K562 (cell line): ENCODE measurements at regions not wholly inside any gene's neighbourhood (a gene's known extent, or its start where the extent isn't known, plus 50 kb on each side); places are given as distances from the start of the nearest gene placed in this dataset.

Experiments used
- ATAC-seq: fragments of 200-7000 bp; cut with Tn5 transposase; 3 replicates; pipeline ENCODE4 v1.9.1; 2020; ENCODE audit warnings: moderate library complexity
- BruUV-seq: library from RNA; stranded (reverse); fragments of 400-500 nt; replicated peaks from 2 replicates; lab custom pipeline; 2021; lab: Mats Ljungman, UMichigan
- CTCF ChIA-PET: fragments of 300-600 bp; formaldehyde crosslinking; extraction: SDS; loops from one replicate; lab custom pipeline; 2021; ENCODE audit warnings: low intra/inter-chr PET ratio; lab: Yijun Ruan, JAX
- POLR2A ChIA-PET: fragments of 300-600, 350-650 bp; sonication (Branson Sonifier 250); formaldehyde crosslinking; extraction: SDS; loops from one replicate; lab custom pipeline; 2021; ENCODE audit warnings: antibody characterized with exemption, inconsistent platforms; lab: Yijun Ruan, JAX
- DNase-seq, 4 experiments: peaks; one replicate each; pipeline versions ENCODE4 v3.0.0 to v3.0.0-alpha.2; 2011 to 2018; ENCODE audit warnings: low spot score in 3 of 4, mixed read lengths in 3 of 4; ENCODE audit errors: extremely low read depth in 1 of 4
- FAIRE-seq: peaks from 2 replicates; lab custom pipeline; 2011; peaks lifted over from hg19 to GRCh38; lab: Jason Lieb, UNC
- H2AFZ ChIP-seq: 2 replicates; pipeline ENCODE4 v1.6.0; 2011; ENCODE audit warnings: low read depth, low read length, control low read depth, inconsistent platforms
- H3K27ac ChIP-seq: fragments of 200-600 bp; 3 replicates; pipeline ENCODE4 v1.8.0; 2011; ENCODE audit warnings: low read depth, mild to moderate bottlenecking, control low read depth, inconsistent platforms, low read length, moderate library complexity, mixed read lengths; ENCODE audit errors: extremely low read depth
- H3K27me3 ChIP-seq, 2 experiments: fragments of 300-600 bp in 1 of 2; 2 replicates in 1 of 2; 3 replicates in 1 of 2; pipeline versions ENCODE4 v1.6.0 to v1.8.0; 2011; ENCODE audit warnings: inconsistent platforms in 2 of 2, low read length in 2 of 2, mild to moderate bottlenecking in 1 of 2, mixed read lengths in 1 of 2, moderate library complexity in 1 of 2; ENCODE audit not compliant: control insufficient read depth in 2 of 2, insufficient read depth in 2 of 2
- H3K36me3 ChIP-seq: fragments of 300-600 bp; 3 replicates; pipeline ENCODE4 v1.8.0; 2011; ENCODE audit warnings: mild to moderate bottlenecking, low read length, inconsistent platforms; ENCODE audit not compliant: control insufficient read depth, insufficient read depth
- H3K4me1 ChIP-seq, 2 experiments: fragments of 200-600 bp in 1 of 2; replicated peaks in 1 of 2; 2 replicates in 1 of 2; 3 replicates in 1 of 2; pipeline versions ENCODE4 v1.5.1 to v1.8.0; 2011; ENCODE audit warnings: inconsistent platforms in 2 of 2, low read length in 2 of 2, mild to moderate bottlenecking in 1 of 2, mixed read lengths in 1 of 2, moderate library complexity in 1 of 2; ENCODE audit not compliant: control insufficient read depth in 2 of 2, insufficient read depth in 2 of 2
- H3K4me2 ChIP-seq: 2 replicates; pipeline ENCODE4 v1.6.1; 2011; ENCODE audit warnings: low read length, control low read depth, inconsistent platforms, mixed read lengths; ENCODE audit not compliant: insufficient read depth
- H3K4me3 ChIP-seq: fragments of 200-600 bp; sonication (generic), shearing (Covaris generic); 2 replicates; pipeline ENCODE4 v1.5.1; 2016; ENCODE audit warnings: control low read depth, inconsistent platforms
- H3K79me2 ChIP-seq: fragments of 200-600 bp; 3 replicates; pipeline ENCODE4 v1.8.0; 2011; ENCODE audit warnings: low read length, inconsistent platforms; ENCODE audit not compliant: control insufficient read depth, insufficient read depth
- H3K9ac ChIP-seq, 2 experiments: 2 replicates each; pipeline versions ENCODE4 v1.6.0 to v1.6.1; 2011; ENCODE audit warnings: low read depth in 2 of 2, low read length in 2 of 2, control low read depth in 1 of 2, inconsistent platforms in 1 of 2, mild to moderate bottlenecking in 1 of 2, mixed read lengths in 1 of 2; ENCODE audit not compliant: insufficient read depth in 1 of 2
- H3K9me1 ChIP-seq: one replicate; pipeline ENCODE4 v1.6.0; 2011; ENCODE audit warnings: inconsistent platforms, mild to moderate bottlenecking, low read length, moderate library complexity; ENCODE audit not compliant: control insufficient read depth, insufficient read depth
- H3K9me3 ChIP-seq: replicated peaks from 2 replicates; pipeline ENCODE4 v1.5.1; 2011; ENCODE audit warnings: low read depth, low read length, inconsistent platforms; ENCODE audit not compliant: control insufficient read depth, insufficient read depth
- H4K20me1 ChIP-seq: replicated peaks from 2 replicates; pipeline ENCODE4 v1.6.1; 2011; ENCODE audit warnings: low read length, inconsistent platforms, mixed read lengths; ENCODE audit not compliant: control insufficient read depth, insufficient read depth
- DMBX1 ChIP-seq: fragments of 250-450 bp; sonication (Bioruptor Pico); IDR thresholded peaks from 2 replicates; pipeline ENCODE4 v1.8.0; 2022; ENCODE audit warnings: inconsistent platforms, mild to moderate bottlenecking, moderate library complexity, borderline replicate concordance
- ESRRA ChIP-seq: fragments of 450-650 bp; IDR thresholded peaks from 2 replicates; pipeline ENCODE4 v1.6.1; 2014; ENCODE audit warnings: low read depth, mild to moderate bottlenecking, moderate library complexity, borderline replicate concordance
- MTA2 ChIP-seq: fragments of 450-650 bp; IDR thresholded peaks from 2 replicates; pipeline ENCODE4 v1.6.1; 2016; ENCODE audit warnings: low read depth
- NCOR1 ChIP-seq: fragments of 450-650 bp; IDR thresholded peaks from 2 replicates; pipeline ENCODE4 v1.6.1; 2016; ENCODE audit warnings: mild to moderate bottlenecking, moderate library complexity
- PHB ChIP-seq: fragments of 250-450 bp; sonication (Bioruptor Pico); IDR thresholded peaks from 2 replicates; pipeline ENCODE4 v1.5.0; 2021
- RAD51 ChIP-seq: fragments of 450-650 bp; IDR thresholded peaks from 2 replicates; pipeline ENCODE4 v1.7.1; 2016; ENCODE audit warnings: low read depth, mild to moderate bottlenecking, borderline replicate concordance
- SRSF9 ChIP-seq: fragments of 200-400 bp; formaldehyde crosslinking; IDR thresholded peaks from 2 replicates; pipeline ENCODE4 v1.6.1; 2017; ENCODE audit warnings: low read depth, low read length, borderline replicate concordance
- TAF7 ChIP-seq: fragments of 450-650 bp; IDR thresholded peaks from 2 replicates; pipeline ENCODE4 v1.6.1; 2016; ENCODE audit warnings: missing genetic modification characterization, missing compliant biosample characterization
- ZBTB8A ChIP-seq: fragments of 450-650 bp; IDR thresholded peaks from 2 replicates; pipeline ENCODE4 v1.6.1; 2018; ENCODE audit warnings: mild to moderate bottlenecking, moderate library complexity; ENCODE audit not compliant: partially characterized antibody
- ZNF778 ChIP-seq: fragments of 450-650 bp; formaldehyde crosslinking; IDR thresholded peaks from 2 replicates; pipeline ENCODE4 v1.4.0; 2020; ENCODE audit warnings: mild to moderate bottlenecking, moderate library complexity
- WGBS: fragments of 100-300 bp; shearing (Covaris generic); methylation state at CpG from one replicate; pipeline ENCODE4 v1.1.6; 2016; ENCODE audit warnings: low coverage, mixed read lengths; ENCODE audit not compliant: insufficient coverage; ENCODE audit errors: missing lambda C conversion rate; 5-methylcytosine and 5-hydroxymethylcytosine counted together
- in situ Hi-C: fragments of 300-500 bp; cut with MboI; formaldehyde crosslinking; loops from 4 replicates; pipeline ENCODE4 v1.15.0; 2018; ENCODE audit warnings: inconsistent platforms, mixed read lengths
- intact Hi-C: fragments of 100-400 bp; cut with micrococcal nuclease; formaldehyde crosslinking; loops from 2 replicates; pipeline ENCODE4 v1.14.2; 2022
- TF ChIP-seq, protein P1 (sequence below), 2 experiments: IDR thresholded peaks in 1 of 2; conservative IDR thresholded peaks in 1 of 2; 2 replicates each; pipeline ENCODE4 v1.6.1; 2016; ENCODE audit warnings: low read depth in 2 of 2, mild to moderate bottlenecking in 1 of 2, missing compliant biosample characterization in 1 of 2, missing genetic modification characterization in 1 of 2, moderate library complexity in 1 of 2
- TF ChIP-seq, protein P2 (sequence below): IDR thresholded peaks from 2 replicates; pipeline ENCODE4 v1.6.1; 2014; ENCODE audit warnings: antibody characterized with exemption
- TF ChIP-seq, protein P3 (sequence below): fragments of 250-450 bp; sonication (Bioruptor Pico); IDR thresholded peaks from 2 replicates; pipeline ENCODE4 v1.5.0; 2020; ENCODE audit warnings: mild to moderate bottlenecking

DNA sequence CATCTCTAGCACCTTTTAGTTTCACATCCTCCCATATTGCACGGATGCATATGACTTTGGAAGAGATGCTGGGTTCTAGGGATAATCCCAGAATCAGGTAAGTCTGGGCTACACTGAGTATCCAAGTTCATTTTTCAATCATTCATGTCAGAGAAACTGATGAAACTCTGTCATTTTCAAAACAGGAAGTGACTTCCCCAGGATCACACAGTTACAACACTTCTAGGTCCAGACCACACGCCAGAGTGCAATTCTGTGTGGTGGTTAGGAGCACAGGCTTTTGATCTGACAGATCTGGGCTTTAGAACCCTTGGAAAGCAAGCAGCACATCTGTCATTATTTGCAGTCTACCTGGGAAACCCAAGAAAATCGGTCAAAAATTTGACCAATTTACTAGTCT lies 52.1 kb upstream of the CDKN2AIP start (continued):
- TF ChIP-seq, protein P1, sequence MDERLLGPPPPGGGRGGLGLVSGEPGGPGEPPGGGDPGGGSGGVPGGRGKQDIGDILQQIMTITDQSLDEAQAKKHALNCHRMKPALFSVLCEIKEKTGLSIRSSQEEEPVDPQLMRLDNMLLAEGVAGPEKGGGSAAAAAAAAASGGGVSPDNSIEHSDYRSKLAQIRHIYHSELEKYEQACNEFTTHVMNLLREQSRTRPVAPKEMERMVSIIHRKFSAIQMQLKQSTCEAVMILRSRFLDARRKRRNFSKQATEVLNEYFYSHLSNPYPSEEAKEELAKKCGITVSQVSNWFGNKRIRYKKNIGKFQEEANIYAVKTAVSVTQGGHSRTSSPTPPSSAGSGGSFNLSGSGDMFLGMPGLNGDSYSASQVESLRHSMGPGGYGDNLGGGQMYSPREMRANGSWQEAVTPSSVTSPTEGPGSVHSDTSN (CRISPR knock-in tag; IDR thresholded peaks at IDR 0.05; ENCODE audit: low read depth): no peak
- TF ChIP-seq, protein P1 (tag; conservative IDR thresholded peaks at IDR 0.05; ENCODE audit: low read depth): no peak
- TF ChIP-seq ZNF778 (CRISPR knock-in tag) (no peak), NCOR1 (no peak), MTA2 (no peak)
- TF ChIP-seq, protein P2, sequence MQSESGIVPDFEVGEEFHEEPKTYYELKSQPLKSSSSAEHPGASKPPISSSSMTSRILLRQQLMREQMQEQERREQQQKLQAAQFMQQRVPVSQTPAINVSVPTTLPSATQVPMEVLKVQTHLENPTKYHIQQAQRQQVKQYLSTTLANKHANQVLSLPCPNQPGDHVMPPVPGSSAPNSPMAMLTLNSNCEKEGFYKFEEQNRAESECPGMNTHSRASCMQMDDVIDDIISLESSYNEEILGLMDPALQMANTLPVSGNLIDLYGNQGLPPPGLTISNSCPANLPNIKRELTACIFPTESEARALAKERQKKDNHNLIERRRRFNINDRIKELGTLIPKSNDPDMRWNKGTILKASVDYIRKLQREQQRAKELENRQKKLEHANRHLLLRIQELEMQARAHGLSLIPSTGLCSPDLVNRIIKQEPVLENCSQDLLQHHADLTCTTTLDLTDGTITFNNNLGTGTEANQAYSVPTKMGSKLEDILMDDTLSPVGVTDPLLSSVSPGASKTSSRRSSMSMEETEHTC: no peak

DNA sequence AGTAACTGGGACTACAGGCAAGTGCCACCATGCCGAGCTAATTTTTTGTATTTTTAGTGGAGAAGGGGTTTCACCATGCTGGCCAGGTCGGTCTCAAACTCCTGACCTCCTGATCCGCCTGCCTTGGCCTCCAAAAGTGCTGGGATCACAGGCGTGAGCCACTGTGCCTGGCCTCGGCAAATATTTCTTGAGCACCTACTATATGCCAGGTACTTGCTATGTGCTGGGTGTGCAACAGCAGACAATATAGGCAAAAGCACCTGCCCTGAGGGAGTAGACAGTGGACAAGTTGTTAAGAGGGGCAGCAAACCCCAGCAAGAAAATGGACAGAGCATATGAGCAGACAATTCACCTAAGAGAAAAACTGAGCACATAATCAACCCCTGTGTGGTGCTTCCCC lies 51.0 kb upstream of the CDKN2AIP start:
- Histone ChIP-seq H4K20me1 (no peaks in the 10 kb centered on the region), H3K27ac (no peak overlapping the region), H3K36me3 (no peaks in the 10 kb centered on the region), H3K9me1 (no peaks in the 10 kb centered on the region), H3K4me2 (no peak overlapping the region), H3K4me1 (peaks cover 28 to 38% of the 10 kb centered on the region in 2 experiments), H3K27me3 (no peaks in the 10 kb centered on the region), H3K4me3 (no peak overlapping the region), H2AFZ (peak overlapping the region; percentile 71; the same call in 1 of the 2 replicates), H3K79me2 (no peaks in the 10 kb centered on the region), H3K9me3 (no peaks in the 10 kb centered on the region), H3K9ac (no peak overlapping the region)
- BruUV-seq: no TSS peak
- ATAC-seq (no peak), DNase-seq (no peak), FAIRE-seq (no peak)
- CTCF ChIA-PET: no interaction called here
- intact Hi-C loops (no loop called here), in situ Hi-C loops (no loop called here)
- POLR2A ChIA-PET: no interaction called here
- WGBS: 91% methylated on average over 4 of the region's 5 CpGs
- TF ChIP-seq SRSF9 (no peak), TAF7 (tag) (no peak), PHB (CRISPR knock-in tag) (no peak), RAD51 (no peak), ESRRA (no peak), DMBX1 (CRISPR knock-in tag) (no peak), ZBTB8A (no peak)
- TF ChIP-seq, protein P3, sequence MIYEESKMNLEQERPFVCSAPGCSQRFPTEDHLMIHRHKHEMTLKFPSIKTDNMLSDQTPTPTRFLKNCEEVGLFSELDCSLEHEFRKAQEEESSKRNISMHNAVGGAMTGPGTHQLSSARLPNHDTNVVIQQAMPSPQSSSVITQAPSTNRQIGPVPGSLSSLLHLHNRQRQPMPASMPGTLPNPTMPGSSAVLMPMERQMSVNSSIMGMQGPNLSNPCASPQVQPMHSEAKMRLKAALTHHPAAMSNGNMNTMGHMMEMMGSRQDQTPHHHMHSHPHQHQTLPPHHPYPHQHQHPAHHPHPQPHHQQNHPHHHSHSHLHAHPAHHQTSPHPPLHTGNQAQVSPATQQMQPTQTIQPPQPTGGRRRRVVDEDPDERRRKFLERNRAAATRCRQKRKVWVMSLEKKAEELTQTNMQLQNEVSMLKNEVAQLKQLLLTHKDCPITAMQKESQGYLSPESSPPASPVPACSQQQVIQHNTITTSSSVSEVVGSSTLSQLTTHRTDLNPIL: no peak
